ENCODE measurements at regions not wholly inside any gene's neighbourhood (a gene's known extent, or its start where the extent isn't known, plus 50 kb on each side); places are given as distances from the start of the nearest gene placed in this dataset.

DNA sequence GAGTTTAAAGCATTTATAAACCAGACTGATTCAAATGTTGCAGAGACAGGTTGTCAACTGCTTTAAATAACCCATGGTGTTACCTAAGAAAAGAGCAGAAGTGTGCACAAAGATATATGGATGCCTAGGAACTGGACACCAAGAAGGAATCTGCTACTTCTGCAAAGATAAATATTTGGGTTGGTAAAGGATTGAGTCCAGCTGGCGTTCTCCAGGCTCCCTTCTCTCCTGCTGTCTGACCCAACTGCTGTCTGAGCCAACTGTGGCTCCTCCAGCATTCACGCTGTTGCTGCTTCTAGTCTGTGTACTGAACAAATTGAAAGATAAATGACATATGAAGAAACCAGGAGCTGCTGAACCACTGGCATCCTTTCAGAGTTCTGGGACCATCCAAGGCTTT is 1167.8 kb upstream of the PRKX start:
- TF ChIP-seq, protein P1, sequence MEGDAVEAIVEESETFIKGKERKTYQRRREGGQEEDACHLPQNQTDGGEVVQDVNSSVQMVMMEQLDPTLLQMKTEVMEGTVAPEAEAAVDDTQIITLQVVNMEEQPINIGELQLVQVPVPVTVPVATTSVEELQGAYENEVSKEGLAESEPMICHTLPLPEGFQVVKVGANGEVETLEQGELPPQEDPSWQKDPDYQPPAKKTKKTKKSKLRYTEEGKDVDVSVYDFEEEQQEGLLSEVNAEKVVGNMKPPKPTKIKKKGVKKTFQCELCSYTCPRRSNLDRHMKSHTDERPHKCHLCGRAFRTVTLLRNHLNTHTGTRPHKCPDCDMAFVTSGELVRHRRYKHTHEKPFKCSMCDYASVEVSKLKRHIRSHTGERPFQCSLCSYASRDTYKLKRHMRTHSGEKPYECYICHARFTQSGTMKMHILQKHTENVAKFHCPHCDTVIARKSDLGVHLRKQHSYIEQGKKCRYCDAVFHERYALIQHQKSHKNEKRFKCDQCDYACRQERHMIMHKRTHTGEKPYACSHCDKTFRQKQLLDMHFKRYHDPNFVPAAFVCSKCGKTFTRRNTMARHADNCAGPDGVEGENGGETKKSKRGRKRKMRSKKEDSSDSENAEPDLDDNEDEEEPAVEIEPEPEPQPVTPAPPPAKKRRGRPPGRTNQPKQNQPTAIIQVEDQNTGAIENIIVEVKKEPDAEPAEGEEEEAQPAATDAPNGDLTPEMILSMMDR (conservative IDR thresholded peaks at IDR 0.05; ENCODE audit: low read length): no peak
- TF ChIP-seq EZH2phosphoT487 (IDR thresholded peaks at IDR 0.05; ENCODE audit: borderline replicate concordance): no peak

All from Loucy (cell line).